ENCODE measurements at regions not wholly inside any gene's neighbourhood (a gene's known extent, or its start where the extent isn't known, plus 50 kb on each side); places are given as distances from the start of the nearest gene placed in this dataset.

DNA sequence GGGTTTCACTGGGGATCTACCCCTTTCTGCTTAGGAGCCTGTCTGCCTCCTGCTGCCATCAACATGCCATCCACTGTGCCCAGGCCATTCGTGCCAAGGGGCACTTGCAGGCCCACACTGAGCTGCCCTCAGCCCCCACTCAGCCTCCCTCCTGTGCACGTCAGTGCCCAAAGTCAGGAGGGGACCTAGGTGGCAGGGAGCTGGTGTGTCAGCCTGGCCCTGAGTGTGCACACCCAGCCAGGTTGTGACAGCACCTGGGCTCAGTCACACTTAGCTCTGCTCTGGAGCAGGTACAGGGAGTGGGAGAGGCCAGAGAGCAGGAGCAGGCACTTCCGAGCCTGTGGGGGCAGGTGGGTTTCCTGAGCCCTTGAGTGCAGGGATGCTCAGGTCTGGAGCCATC, 63.6 kb upstream of the SYNCRIP start:
- Mint-ChIP-seq H3K27me3 (ENCODE audit: unreplicated experiment) (peaks cover 2% of the 10 kb centered on the region), H3K9me3 (ENCODE audit: unreplicated experiment) (peaks cover 9% of the 10 kb centered on the region), H3K4me3 (ENCODE audit: unreplicated experiment) (no peak overlapping the region), H3K36me3 (ENCODE audit: unreplicated experiment) (no peaks in the 10 kb centered on the region), H3K4me1 (ENCODE audit: unreplicated experiment) (no peaks in the 10 kb centered on the region), H3K27ac (ENCODE audit: unreplicated experiment) (no peak overlapping the region)
- TF ChIP-seq, protein P1, sequence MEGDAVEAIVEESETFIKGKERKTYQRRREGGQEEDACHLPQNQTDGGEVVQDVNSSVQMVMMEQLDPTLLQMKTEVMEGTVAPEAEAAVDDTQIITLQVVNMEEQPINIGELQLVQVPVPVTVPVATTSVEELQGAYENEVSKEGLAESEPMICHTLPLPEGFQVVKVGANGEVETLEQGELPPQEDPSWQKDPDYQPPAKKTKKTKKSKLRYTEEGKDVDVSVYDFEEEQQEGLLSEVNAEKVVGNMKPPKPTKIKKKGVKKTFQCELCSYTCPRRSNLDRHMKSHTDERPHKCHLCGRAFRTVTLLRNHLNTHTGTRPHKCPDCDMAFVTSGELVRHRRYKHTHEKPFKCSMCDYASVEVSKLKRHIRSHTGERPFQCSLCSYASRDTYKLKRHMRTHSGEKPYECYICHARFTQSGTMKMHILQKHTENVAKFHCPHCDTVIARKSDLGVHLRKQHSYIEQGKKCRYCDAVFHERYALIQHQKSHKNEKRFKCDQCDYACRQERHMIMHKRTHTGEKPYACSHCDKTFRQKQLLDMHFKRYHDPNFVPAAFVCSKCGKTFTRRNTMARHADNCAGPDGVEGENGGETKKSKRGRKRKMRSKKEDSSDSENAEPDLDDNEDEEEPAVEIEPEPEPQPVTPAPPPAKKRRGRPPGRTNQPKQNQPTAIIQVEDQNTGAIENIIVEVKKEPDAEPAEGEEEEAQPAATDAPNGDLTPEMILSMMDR (IDR thresholded peaks at IDR 0.05): no peak
- DNase-seq (ENCODE audit: extremely low spot score, unreplicated experiment): no peak

DNA sequence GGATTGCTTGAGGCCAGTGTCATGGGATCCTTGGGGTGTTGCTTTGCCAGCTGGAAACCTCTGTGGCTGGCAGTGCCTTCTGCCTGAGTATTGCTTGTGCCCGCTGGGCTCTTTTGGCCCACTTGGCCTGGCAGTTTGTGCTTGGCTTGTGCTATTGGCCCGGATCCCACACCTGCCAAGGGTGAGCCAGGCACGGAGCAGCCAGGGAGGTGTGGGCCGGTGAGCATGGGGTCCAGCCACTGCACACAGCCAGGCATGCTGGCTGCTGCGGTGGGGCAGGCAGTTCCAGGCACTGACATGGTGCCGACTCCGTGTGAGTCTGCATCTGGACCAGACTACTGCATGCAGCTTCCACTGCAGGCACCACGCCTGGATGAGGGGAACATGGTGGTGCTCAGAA, 62.5 kb upstream of the SYNCRIP start:
- H3K27ac Mint-ChIP-seq (ENCODE audit: unreplicated experiment): no peak overlapping the region
- H3K36me3 Mint-ChIP-seq (ENCODE audit: unreplicated experiment): no peaks in the 10 kb centered on the region
- H3K9me3 Mint-ChIP-seq (ENCODE audit: unreplicated experiment): peaks cover 8% of the 10 kb centered on the region
- no peak for DNase-seq (ENCODE audit: extremely low spot score, unreplicated experiment)
- TF ChIP-seq, protein P1 (IDR thresholded peaks at IDR 0.05): no peak
- H3K4me3 Mint-ChIP-seq (ENCODE audit: unreplicated experiment): no peak overlapping the region
- H3K4me1 Mint-ChIP-seq (ENCODE audit: unreplicated experiment): no peaks in the 10 kb centered on the region
- peaks cover under 1% of the 10 kb centered on the region for H3K27me3 Mint-ChIP-seq (ENCODE audit: unreplicated experiment)

DNA sequence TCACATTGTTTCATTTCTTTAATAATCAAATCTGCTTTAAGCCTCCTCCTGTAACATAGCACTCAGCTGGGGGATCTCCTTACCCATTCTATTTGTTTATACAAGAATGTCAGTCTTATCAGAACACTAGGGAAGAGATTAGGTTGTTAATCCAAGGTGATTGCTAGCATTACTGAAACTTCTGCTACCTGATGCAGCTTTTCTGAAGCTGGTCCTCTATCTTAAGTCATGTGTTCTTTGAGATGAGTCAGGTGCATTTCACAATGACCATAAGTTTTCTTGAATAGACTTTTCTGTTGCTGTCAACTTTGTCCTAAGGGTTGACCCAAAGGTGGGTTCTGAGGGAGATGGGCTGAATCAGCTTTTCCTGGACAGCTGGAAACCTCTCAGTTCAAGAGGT, 60.7 kb upstream of the SYNCRIP start:
- Mint-ChIP-seq H3K36me3 (ENCODE audit: unreplicated experiment) (no peaks in the 10 kb centered on the region), H3K27ac (ENCODE audit: unreplicated experiment) (no peak overlapping the region), H3K27me3 (ENCODE audit: unreplicated experiment) (peaks cover 10% of the 10 kb centered on the region), H3K4me1 (ENCODE audit: unreplicated experiment) (no peaks in the 10 kb centered on the region), H3K9me3 (ENCODE audit: unreplicated experiment) (no peaks in the 10 kb centered on the region), H3K4me3 (ENCODE audit: unreplicated experiment) (no peak overlapping the region)
- TF ChIP-seq, protein P1 (IDR thresholded peaks at IDR 0.05): no peak
- no peak for DNase-seq (ENCODE audit: extremely low spot score, unreplicated experiment)
